ENCODE measurements at regions not wholly inside any gene's neighbourhood (a gene's known extent, or its start where the extent isn't known, plus 50 kb on each side); places are given as distances from the start of the nearest gene placed in this dataset.

GRCh38 chr18:71994273-71994672 lies 549.9 kb downstream of the CBLN2 start:
- TF ChIP-seq CTCF (IDR thresholded peaks at IDR 0.05) (no peak), POLR2A (IDR thresholded peaks at IDR 0.05) (no peak), POLR2AphosphoS5 (IDR thresholded peaks at IDR 0.05) (no peak)
